ENCODE measurements at regions not wholly inside any gene's neighbourhood (a gene's known extent, or its start where the extent isn't known, plus 50 kb on each side); places are given as distances from the start of the nearest gene placed in this dataset.

- TF ChIP-seq EZH2 (IDR thresholded peaks at IDR 0.05) (no peak), CTCF (IDR thresholded peaks at IDR 0.05) (no peak), EZH2phosphoT487 (IDR thresholded peaks at IDR 0.05) (no peak)
Observed at GRCh38 chr3:154990543-154990942, 89.6 kb upstream of the MME start.

All from neural progenitor cell (in vitro differentiated cells).